Activated CD4-positive, alpha-beta T cell treated with anti-CD3 and anti-CD28 coated beads for 1 hour (primary cell): ENCODE measurements at regions not wholly inside any gene's neighbourhood (a gene's known extent, or its start where the extent isn't known, plus 50 kb on each side); places are given as distances from the start of the nearest gene placed in this dataset.

Source experiments
- DNase-seq: peaks from one replicate; pipeline ENCODE4 v3.0.0-alpha.2; 2020

DNA sequence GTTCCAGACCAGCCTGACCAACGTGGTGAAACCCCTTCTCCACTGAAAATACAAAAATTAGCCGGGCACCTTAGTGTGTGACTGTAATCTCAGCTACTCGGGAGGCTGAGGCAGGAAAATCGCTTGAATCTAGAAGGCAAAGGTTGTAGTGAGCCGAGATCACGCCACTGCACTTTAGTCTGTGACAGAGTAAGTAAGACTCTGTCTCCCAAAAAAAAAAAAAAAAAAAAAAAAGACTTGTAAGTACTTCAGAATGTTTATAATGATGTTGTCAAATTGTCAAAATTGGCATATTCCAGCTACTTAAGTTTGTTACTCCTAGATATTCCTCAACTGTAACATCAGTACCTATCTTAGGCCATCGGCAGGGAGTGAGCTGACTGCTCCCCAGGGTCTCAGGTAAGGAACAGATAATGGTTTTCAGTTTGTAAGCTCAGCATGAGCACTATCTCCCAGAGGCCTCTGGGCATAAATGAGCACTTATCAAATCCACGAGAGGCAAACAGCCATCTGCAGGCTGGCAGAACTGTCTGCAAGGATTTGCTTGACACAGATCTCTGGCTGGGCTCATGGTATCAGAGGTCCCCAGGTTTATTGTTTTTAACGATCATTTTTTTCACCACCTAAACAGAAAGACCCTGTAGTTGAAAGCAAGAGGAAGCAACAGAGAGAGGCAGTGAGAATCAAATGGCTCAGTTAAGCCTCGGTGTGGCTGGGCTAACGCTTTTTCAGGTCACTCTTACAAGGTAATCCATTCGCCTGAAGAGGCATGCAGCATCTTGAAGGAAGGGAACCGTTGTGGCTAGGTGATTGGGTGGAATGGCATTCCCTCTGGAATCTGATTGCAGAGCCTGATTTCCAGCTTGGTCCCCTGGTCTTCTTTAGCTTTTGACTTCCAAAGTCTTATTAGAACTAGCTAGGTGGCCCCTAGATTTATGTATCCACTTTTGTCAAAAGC lies 115.9 kb downstream of the LY86 start:
- DNase-seq = no peak

DNA sequence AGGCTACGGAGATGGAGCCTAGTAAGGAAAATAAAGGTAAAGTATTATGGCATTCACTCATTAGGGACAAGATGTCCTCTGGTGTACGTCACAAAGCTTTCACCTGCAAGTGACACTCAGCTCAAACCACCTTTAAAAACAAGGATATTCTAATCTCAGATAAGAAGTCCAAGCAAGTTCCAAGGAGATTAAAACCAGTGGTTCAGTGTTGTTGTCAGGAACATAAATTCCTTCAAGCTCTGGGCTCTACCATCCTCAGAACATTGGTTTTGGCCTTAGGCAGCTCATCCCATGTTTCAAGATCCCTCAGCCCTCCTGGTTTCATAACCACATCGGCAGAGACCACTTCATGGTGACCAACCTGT lies 116.5 kb downstream of the LY86 start:
- DNase-seq = no peak

DNA sequence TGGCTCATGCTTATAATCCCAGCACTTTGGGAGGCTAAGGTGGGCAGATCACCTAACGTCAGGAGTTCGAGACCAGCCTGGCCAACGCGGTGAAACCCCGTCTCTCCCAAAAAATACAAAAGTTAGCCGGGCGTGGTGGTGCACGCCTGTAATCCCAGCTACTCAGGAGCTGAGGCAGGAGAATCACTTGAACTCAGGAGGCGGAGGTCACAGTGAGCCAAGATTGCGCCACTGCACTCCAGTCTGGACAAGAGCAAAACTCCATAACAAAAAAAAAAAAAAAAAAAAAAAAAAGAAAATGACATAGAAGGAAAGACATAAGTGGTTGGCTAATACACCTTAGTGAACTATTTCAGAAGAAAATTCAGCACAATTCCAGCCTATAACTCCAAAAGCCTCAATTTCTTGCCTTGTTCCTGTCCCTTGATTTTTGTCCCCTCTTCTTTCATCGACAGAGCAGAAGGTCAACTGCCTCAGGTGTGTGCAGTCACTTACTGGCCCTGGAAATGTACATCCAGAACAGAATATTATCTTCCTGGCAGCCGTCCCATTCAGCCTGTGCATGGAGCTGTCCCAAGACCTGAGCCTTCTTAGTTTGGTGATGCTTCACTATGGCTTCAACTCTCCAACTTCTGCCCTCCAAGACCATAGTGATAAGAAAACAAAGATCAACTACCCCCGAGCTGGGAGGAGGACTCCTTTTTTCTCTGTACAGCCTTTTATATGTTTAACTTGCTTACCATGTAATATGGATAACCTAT lies 117.6 kb downstream of the LY86 start:
- no peak for DNase-seq

DNA sequence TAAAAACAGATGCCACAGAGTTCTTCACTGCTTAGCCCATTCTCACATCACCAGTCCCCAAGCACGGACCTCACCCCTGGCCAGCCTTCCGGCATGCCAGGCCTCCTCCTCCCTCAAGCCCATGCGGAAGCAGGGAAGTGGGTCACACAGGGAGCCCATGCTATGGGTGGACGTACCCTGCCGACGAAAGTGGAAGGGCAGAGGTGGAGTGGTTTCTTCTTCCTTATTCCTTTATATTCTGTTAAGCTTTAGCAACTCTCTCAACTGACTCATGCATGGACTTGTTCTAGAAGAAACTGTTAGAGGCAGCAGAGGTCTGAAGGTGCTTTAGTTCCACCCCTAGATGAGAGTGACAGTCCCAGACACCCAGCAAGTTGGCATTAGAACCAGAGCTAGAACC lies 118.6 kb downstream of the LY86 start:
- DNase-seq = no peak

DNA sequence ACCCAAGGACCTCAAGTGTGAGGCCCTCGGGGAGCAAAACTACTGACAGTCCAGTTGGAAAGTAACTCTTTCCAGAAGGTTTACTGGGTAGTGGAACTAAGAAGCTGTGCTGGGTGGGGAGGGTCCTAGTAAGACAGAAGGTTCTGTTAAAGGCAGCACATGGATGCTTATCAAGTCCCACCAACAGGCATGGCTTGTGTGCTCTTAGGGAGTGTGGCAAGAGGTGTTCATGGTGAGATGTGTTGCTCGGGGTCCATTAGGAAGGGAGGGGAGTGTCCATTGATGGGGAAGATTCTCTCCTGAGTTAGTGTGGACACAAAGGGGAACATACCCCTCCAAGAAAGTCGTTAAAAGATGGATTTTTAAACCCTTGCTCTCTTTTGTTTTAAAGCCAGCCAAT lies 120.6 kb downstream of the LY86 start:
- DNase-seq = no peak

DNA sequence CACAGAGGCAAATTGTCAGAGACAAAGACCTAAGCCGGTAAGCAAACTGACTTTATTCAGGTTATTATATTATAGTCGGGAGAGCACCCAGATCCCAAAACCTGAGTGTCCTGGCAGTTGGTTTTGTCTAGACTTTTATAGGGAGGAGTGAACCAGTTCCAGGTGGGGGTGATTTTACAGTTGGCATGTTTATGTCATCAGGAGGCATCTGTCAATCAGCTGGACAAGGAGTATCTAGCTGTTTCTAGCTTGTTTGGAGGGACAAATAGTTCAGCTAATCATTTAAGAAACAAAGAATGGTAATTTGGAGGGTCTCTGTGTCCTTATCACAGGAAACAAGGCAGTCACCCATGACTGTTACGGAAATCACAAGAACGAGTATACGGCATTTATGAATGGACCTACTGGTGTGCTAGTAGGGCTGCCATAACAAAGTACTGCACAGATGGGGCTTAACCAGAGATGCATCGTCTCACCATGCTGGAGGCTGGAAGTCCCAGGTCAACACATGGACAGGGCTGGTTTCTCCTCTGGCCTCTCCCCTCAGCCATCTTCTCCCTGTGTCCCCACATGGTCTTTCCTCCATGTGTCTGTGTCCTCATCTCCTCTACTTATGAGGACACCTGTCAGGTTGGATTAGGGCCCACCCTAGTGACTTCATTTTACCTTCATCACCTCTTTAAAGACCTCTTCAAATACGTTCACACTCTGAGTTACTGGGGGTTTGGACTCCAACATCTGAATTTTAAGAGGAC lies 122.7 kb downstream of the LY86 start:
- no peak for DNase-seq

DNA sequence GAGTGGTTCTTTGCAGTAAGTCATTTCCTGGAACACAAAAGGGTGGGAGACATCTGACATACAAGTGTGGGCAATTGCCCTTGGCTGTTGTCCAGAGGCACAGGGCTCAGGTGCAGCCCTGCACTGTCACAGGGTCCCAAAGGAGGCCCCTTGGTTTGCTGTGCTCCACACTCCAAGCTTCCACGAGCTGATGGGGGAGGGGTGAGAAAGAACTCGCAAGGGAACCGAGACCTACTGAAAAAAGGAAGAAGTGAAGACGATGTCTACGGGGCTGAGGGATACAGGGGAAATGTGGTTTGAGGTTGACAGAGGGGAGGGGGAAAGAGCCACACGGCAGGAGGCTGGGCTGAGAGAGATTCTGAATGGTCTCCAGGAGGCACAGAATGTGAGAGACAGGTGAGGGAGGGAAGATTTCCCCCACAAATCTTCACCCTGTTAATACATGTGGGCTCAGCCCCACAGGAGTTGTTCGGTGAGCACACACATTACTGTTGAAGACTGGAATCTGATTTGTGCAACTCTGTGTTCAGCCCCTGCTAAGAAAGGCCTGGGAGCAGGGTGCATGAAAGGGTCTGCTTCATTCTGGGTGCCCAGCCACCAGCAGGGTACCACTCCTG lies 123.4 kb downstream of the LY86 start:
- DNase-seq = no peak

DNA sequence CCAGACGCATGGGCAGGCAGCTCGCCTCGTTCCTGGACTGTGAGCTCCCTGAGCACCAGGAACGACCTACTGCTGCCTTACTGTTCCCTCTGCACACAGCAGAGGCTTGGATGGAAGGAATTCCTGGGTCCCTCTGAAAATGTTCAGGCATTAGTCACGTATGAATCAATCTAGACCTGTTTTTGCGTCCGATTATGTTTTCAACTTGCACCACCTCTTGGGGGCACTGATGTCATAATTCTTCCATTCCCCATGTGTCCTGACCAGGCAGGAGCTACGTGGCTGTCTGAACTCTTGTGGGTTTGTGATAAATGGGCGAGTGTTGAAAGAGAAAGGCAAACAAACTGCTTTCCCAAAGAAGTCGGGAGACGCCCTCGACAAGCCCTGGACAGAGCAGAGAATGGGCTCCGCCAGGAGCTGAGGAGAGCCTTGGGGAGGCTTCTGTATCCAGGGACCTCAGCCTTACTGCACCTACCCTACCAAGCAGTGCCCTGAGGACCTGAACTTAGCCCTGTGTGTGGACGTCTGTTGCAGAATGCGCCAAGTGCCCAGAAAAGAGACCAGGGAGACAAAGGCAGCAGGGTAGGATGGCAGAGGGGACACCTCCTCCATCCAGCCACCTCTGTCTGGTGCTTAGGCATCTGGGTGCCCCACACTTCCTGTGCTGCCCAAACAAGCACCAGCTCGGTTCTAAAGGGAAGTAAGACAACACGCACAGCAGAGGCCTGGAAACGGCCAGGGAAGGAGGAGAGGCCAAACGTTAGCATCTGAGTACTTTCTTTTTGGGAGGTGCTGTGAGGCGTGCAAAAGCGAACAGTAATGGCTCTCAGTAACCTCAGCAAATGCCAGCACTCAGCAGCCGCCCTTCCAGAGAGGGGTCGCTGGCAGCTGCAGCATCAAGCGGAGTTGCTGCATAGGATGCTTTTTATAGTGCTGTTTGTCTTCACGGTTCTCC lies 124.2 kb downstream of the LY86 start:
- no peak for DNase-seq

DNA sequence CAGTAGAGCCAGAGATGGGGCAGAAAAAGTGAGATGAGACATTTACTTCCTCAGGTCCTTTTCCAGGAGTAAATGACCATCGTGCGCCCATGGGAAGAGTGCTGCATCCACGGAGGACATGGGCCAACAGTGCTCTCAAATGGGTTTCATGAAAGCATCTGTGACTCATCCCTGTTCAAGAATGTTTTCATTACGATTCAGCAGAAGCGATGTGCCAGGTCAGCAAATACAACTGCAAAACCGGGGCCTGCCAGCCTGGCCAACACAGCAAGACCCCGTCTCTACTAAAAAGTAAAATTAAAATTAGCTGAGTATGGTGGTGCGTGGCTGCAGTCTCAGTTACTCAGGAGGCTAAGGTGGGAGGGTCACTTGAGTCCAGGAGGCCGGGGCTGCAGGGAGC lies 125.1 kb downstream of the LY86 start:
- DNase-seq = no peak

DNA sequence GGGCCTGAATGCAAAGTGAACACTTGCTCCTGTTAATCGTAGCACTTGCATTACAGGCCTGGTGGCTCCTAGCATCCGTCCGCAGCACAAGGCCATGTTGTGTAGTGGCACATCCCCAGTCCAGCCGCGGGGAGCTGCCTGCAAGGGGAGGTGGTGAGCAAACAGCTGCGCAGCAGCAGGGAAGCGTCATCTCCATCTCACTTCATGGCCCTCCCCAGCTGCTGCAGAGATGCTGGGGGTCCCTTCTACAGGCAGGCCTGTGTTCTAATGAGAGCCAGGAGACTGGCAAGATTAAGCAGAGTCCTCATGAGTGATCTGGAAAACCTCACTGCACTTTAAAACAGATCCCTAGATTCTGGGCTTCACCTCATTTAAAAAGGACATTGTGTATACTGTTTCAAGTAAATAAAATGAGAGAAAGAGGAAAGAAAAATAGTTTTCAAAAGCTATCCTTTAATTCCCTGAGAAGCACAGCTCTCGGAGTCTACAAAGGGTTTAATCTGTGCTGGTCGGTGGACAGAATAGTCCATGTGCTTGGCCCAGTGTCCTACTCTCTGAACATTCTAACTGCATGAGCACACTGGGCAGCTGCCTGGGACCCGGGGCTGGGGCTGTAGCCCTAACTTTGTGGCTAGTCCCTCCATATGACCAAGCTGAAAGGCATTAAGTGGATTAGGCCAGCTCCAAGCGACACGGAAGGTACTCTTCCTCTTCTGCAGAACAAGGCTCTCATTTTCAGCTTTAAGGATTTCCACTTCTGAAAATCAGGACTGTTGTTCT lies 125.8 kb downstream of the LY86 start:
- no peak for DNase-seq

DNA sequence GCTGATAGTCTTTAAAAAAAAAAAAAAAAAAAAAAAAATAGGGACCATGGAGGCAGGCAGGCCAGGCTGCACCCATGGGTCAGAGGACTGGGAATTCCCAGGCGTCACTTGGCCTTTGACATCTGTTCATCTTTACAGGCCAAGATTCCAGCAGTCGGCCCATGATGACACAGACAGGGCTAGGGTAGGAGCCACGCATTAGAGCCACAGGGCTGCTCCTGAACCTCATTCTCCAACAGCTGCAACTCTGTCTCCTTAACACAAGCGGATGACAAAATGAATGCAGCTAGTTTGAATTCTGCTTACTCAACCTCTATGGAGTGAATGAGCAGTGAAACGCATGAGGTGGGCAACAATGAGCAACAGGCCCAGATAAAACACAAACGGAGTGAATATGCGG lies 126.4 kb downstream of the LY86 start:
- DNase-seq = no peak

DNA sequence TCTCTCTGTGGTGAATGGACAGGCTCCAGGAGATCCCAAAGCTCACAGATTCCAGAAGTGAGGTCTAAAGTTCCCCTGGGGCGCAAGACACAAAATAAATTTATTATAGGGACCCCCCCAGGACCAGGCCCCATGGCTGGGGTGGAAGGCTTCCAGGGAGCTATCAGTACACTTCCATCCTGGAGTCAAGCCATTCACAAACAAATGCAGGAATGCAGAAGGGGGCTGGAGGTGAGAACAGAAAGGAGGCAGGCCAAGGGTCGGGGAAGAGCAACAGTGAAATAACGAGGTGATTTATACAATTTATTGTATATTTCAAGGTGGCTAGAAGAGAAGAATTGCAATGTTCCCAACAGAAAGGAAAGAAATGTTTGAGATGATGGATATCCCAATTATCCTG lies 126.9 kb downstream of the LY86 start:
- no peak for DNase-seq

DNA sequence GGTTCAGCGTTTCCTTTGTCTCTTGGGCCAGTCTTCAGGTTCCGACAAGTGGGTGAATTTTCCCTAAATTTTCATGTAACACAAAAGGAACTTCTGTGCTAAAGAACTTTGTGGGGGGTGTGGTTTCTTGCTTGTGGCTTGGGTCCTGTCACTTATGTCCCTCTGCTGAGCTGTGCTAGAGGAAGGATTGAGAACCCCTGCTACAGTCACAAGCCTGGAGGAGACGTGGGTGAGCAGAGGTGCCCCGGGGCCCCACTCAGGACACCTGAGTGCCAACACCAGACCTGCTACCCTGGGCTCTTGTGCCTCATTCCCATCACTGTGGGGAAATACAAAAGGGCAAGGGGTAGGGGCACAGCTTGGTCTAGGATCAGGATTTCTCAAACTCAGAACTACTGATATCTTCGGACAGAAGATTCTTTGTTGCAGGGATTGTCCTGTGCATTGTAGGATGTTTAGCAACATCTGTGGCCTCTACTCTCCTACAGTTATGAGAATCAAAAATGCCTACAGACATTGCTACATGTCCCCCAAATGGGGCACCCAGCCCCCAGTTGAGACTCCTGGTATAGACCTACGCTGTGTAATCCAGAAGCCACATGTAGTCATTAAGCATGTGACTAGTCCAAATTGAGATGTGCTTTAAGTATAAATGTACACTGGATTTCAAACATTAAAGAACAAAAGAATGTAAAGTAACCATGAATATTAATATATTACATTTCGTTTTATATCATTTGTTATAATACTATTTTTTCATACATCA lies 128.7 kb downstream of the LY86 start:
- DNase-seq = no peak

DNA sequence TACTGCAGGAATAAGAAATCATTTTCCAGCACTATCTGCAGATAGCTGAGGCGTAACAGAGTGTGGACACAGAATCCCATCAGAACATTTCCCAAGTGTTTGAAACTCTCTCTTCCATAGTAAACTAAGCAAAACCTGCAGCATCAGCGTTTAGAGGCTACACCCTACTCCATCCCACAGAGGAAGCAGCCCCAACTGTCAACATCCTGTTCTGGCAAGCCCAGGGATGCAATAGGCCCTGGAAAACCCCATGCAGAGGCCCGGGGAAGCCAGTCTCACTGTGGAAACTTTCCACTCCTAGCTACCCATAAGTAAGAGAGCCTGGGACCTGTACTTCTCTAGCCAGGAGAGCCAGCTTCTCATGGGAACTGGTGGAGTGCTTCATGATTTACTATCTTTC lies 129.4 kb downstream of the LY86 start:
- no peak for DNase-seq

DNA sequence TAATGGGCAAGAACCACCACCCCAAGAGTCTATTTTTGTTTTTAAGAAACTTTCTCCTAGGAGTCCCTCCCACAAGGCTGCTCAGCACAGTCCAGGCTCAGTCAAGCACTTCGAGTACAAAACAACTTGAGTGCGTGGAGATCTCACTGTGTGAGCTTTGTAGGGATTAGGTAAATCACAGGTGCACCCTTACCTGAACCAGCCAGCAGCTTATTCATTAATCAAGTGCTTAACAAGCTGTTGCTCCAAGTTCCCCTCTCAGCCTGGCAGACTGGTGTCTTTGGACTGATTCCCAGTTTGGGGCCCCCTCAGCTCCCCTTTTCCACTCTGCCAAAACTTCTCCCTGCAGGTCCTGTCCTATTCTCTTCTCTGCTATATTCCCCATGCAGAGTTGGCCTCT lies 133.1 kb downstream of the LY86 start:
- no peak for DNase-seq

DNA sequence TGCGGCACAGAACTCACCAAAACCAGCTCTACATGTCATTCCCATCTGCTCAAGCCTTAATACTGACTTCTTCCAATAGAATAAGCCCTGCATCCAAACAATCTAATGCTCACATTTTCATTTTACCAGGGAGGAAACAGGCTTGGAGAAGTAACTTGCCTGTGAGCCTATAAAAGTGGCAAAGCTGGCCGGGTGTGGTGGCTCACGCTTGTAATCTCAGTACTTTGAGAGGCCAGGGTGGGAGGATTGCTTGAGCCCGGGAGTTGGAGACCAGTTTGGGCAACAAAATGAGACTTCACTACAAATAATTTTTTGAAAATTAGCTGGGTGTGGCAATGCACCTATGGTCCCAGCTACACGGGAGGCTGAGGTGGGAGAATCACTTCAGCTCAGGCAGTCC lies 133.7 kb downstream of the LY86 start:
- DNase-seq = no peak

DNA sequence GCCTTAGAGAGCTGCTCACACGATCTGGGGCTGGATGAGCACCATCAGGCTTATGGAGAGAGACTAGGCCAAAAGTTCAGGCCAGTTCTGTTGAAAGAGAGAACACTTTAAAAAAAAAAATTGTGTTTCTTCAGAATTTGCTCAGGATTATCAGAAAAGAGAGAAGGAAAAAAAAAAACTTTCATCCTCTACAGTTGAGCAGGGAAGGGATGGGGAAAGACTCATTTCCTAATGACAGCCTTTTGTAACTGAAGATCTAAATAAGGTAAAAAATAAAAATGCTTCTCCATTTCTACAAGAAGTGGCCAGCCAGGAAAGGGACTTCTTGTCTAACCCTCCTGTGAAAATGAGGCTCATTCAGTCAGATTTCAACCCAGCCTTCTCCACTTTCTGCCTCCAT lies 134.8 kb downstream of the LY86 start:
- DNase-seq = no peak

DNA sequence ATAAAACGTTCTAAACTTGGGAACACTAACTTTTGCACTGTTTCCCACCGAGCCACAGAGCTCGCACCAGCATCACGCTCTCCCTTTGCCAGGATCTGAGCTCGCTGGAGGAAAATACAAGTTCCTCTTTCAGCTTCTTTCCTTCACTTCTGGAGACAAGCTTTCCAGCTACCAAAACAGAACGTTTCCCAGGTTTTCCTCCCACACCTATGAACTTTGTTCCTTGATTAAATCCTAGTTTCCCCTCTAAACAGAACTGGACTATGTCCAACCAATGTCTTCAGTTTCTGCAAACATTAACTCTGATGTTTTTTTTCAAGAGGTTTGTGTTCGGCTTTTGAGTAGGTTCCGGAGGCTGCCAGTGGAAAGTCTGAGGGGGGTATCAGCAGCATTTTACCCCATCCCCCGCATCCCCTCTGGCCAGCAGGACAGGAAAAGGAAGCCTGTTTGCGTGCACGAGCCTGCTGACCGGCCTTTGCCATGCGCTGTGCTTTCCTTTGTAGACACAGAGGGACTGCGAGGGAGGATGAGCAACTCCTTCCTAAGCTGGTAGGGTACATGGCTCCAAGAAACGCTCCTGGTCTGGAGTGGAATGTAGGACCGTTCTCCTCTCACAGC lies 135.5 kb downstream of the LY86 start:
- DNase-seq = no peak

DNA sequence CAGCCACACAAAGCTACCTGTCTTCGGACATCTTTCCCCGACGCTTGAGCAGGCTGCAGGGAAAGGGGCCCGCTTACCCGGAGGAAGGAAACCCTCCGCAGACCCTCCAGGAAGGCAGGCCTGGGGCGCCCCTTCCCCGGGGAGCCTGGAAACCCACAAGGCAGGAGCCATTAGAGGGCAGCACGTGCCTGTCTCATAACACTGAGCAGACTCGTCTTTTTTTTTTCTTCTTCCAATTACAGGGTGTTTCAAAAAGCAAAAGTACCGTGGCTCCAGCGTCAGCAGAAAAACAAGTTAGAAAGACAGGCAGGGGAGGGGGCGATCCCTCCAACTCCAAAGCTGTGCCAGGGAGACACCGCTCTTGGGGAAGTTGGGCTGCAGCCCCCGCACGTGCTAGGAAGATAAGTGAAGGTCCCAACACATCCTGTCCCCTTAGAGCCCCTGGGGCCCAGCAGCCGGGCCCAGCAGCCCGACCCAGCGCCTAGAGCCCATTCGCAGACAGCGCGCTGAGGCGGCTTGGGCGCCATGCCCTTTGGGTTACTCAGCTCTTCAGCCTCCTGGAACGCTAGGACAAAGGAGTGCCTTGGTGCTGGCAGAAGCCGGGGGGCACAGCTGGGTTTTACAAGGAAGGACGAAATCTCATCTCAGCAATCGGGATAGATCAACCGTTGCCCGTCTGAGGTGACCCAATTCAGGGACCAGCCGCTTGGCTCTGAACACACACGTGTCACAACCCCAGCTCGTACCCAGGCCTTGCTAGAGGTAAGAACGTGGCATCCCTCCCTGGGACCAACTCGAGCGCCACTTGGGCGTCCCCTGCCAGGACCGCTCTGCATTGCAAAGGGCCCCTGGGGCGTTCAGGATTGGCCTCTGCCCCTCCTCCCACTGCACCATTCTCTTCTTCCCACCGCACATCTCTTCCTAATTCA lies 136.3 kb downstream of the LY86 start:
- DNase-seq = peak; percentile 48
